Neural cell (in vitro differentiated cells): ENCODE measurements at regions not wholly inside any gene's neighbourhood (a gene's known extent, or its start where the extent isn't known, plus 50 kb on each side); places are given as distances from the start of the nearest gene placed in this dataset.

ENCODE experiments used
- H2AFZ ChIP-seq: fragments of 200-600, 300-800 bp; sonication (generic), shearing (Covaris generic); 2 replicates; pipeline ENCODE4 v1.6.0; 2014; ENCODE audit warnings: low read depth, mild to moderate bottlenecking, antibody characterized with exemption, low read length, moderate library complexity
- H3F3A ChIP-seq: fragments of 200-600 bp; shearing (Covaris generic); 2 replicates; pipeline ENCODE4 v1.6.1; 2016; ENCODE audit warnings: mild to moderate bottlenecking, moderate library complexity, mixed read lengths, antibody characterized with exemption, low read length; ENCODE audit not compliant: insufficient read depth, poor library complexity, severe bottlenecking
- H3K27ac ChIP-seq: fragments of 200-600, 300-800 bp; sonication (generic), shearing (Covaris generic); 2 replicates; pipeline ENCODE4 v1.5.1; 2014; ENCODE audit warnings: mild to moderate bottlenecking, low read length, moderate library complexity
- H3K27me3 ChIP-seq: fragments of 300-800, 200-600 bp; sonication (generic), shearing (Covaris generic); 2 replicates; pipeline ENCODE4 v1.6.0; 2014; ENCODE audit warnings: mild to moderate bottlenecking, low read depth, low read length, moderate library complexity; ENCODE audit not compliant: insufficient read depth
- H3K36me3 ChIP-seq: fragments of 300-800, 200-600 bp; sonication (generic), shearing (Covaris generic); 2 replicates; pipeline ENCODE4 v1.5.1; 2014; ENCODE audit warnings: mild to moderate bottlenecking, antibody characterized with exemption, low read length, moderate library complexity; ENCODE audit not compliant: insufficient read depth
- H3K4me2 ChIP-seq: fragments of 300-800, 200-600 bp; sonication (generic), shearing (Covaris generic); 2 replicates; pipeline ENCODE4 v1.6.0; 2014; ENCODE audit warnings: mild to moderate bottlenecking, low read length
- H3K4me3 ChIP-seq: fragments of 300-800, 200-600 bp; sonication (generic), shearing (Covaris generic); 2 replicates; pipeline ENCODE4 v1.5.1; 2014; ENCODE audit warnings: mild to moderate bottlenecking, low read length, moderate library complexity
- H3K79me2 ChIP-seq: fragments of 200-600 bp; shearing (Covaris generic); replicated peaks from 2 replicates; pipeline ENCODE4 v1.6.0; 2014; ENCODE audit warnings: mild to moderate bottlenecking, low read length, moderate library complexity; ENCODE audit not compliant: insufficient read depth
- H3K9ac ChIP-seq: fragments of 300-800, 200-600 bp; sonication (generic), shearing (Covaris generic); 2 replicates; pipeline ENCODE4 v1.6.1; 2016; ENCODE audit warnings: mild to moderate bottlenecking, low read length, mixed read lengths
- H3K9me2 ChIP-seq: fragments of 200-600 bp; shearing (Covaris generic); 2 replicates; pipeline ENCODE4 v1.6.1; 2016; ENCODE audit warnings: mild to moderate bottlenecking, low read length, mixed read lengths; ENCODE audit not compliant: insufficient read depth
- H3K9me3 ChIP-seq: fragments of 200-600, 300-800 bp; sonication (generic), shearing (Covaris generic); 2 replicates; pipeline ENCODE4 v1.6.1; 2016; ENCODE audit warnings: mild to moderate bottlenecking, mixed run types, low read length, moderate library complexity, mixed read lengths
- H4K20me1 ChIP-seq: fragments of 200-600 bp; shearing (Covaris generic); 2 replicates; pipeline ENCODE4 v1.6.1; 2016; ENCODE audit warnings: mild to moderate bottlenecking, mixed run types; ENCODE audit not compliant: insufficient read depth
- EP300 ChIP-seq: fragments of 450-650 bp; conservative IDR thresholded peaks from 2 replicates; pipeline ENCODE4 v1.6.1; 2014; ENCODE audit warnings: antibody characterized with exemption, mild to moderate bottlenecking, moderate library complexity; ENCODE audit not compliant: poor library complexity, severe bottlenecking
- EZH2 ChIP-seq: fragments of 200-600, 300-800 bp; shearing (Covaris generic), sonication (generic); IDR thresholded peaks from 2 replicates; pipeline ENCODE4 v1.6.1; 2014; ENCODE audit warnings: antibody characterized with exemption, low read length, borderline replicate concordance, mild to moderate bottlenecking; ENCODE audit not compliant: insufficient read depth, poor library complexity, severe bottlenecking
- MXI1 ChIP-seq: fragments of 450-650 bp; conservative IDR thresholded peaks from 2 replicates; pipeline ENCODE4 v1.6.1; 2014; ENCODE audit warnings: antibody characterized with exemption, mild to moderate bottlenecking; ENCODE audit not compliant: poor library complexity, severe bottlenecking
- POLR2AphosphoS5 ChIP-seq: IDR thresholded peaks from 2 replicates; pipeline ENCODE4 v1.6.1; 2012
- RAD21 ChIP-seq: fragments of 450-650 bp; conservative IDR thresholded peaks from 2 replicates; pipeline ENCODE4 v1.6.1; 2014; ENCODE audit warnings: antibody characterized with exemption, mild to moderate bottlenecking, moderate library complexity
- SMC3 ChIP-seq: fragments of 450-650 bp; conservative IDR thresholded peaks from 2 replicates; pipeline ENCODE4 v1.6.1; 2014; ENCODE audit warnings: antibody characterized with exemption, mild to moderate bottlenecking, moderate library complexity; ENCODE audit not compliant: poor library complexity
- TAF1 ChIP-seq: IDR thresholded peaks from 2 replicates; pipeline ENCODE4 v1.6.1; 2012; ENCODE audit warnings: low read depth
- TF ChIP-seq, protein P1 (sequence below): IDR thresholded peaks from 2 replicates; pipeline ENCODE4 v1.6.1; 2012; ENCODE audit warnings: borderline replicate concordance
- TF ChIP-seq, protein P2 (sequence below): fragments of 450-650 bp; IDR thresholded peaks from 2 replicates; pipeline ENCODE4 v1.5.1; 2014; ENCODE audit warnings: antibody characterized with exemption, mild to moderate bottlenecking, moderate library complexity; ENCODE audit not compliant: poor library complexity, severe bottlenecking

DNA sequence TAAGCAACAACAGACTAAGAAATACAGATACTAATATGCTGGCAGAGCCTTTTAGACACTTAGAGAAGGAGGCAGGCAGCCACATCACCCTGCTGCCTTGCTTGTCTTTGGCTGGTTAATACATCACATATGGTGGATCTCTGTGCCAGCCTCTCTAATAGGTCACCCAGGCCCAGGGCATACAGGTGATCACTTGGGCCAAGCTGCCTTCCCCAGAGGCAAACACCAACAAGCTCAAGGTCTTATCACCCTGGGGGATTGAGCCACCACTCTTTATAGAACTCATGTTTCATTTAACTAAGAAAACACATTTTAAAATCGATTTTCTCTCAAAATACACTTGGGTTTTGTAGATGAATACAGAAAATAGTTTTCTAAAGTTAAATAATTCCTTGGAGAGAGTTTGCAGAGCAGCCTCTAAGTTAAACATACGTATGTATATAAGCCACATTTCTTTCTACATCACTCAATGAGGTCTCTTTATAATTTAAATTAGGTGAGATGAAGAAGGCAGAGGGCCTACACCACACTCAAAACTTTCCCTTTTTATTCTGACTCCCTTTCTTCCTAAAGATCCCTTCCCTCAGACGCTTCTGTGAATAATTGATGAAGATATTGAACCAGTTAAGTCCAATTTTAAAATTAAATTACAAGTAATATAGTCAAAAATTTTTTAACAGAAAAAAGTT lies 556.8 kb upstream of the GHITM start:
- H3F3A ChIP-seq = no peaks in the 10 kb centered on the region
- no peak overlapping the region for H3K4me2 ChIP-seq
- H3K79me2 ChIP-seq = no peaks in the 10 kb centered on the region
- no peaks in the 10 kb centered on the region for H3K9me3 ChIP-seq
- no peak overlapping the region for H3K9ac ChIP-seq
- no peak overlapping the region for H2AFZ ChIP-seq
- H3K4me3 ChIP-seq = no peak overlapping the region
- H3K27me3 ChIP-seq = no peaks in the 10 kb centered on the region
- no peaks in the 10 kb centered on the region for H4K20me1 ChIP-seq
- no peaks in the 10 kb centered on the region for H3K36me3 ChIP-seq
- no peaks in the 10 kb centered on the region for H3K9me2 ChIP-seq
- no peak overlapping the region for H3K27ac ChIP-seq
- no peak for TF ChIP-seq RAD21
- TF ChIP-seq POLR2AphosphoS5 = no peak
- no peak for TF ChIP-seq SMC3
- no peak for TF ChIP-seq TAF1
- TF ChIP-seq MXI1 = no peak
- no peak for TF ChIP-seq EZH2
- TF ChIP-seq, protein P1, sequence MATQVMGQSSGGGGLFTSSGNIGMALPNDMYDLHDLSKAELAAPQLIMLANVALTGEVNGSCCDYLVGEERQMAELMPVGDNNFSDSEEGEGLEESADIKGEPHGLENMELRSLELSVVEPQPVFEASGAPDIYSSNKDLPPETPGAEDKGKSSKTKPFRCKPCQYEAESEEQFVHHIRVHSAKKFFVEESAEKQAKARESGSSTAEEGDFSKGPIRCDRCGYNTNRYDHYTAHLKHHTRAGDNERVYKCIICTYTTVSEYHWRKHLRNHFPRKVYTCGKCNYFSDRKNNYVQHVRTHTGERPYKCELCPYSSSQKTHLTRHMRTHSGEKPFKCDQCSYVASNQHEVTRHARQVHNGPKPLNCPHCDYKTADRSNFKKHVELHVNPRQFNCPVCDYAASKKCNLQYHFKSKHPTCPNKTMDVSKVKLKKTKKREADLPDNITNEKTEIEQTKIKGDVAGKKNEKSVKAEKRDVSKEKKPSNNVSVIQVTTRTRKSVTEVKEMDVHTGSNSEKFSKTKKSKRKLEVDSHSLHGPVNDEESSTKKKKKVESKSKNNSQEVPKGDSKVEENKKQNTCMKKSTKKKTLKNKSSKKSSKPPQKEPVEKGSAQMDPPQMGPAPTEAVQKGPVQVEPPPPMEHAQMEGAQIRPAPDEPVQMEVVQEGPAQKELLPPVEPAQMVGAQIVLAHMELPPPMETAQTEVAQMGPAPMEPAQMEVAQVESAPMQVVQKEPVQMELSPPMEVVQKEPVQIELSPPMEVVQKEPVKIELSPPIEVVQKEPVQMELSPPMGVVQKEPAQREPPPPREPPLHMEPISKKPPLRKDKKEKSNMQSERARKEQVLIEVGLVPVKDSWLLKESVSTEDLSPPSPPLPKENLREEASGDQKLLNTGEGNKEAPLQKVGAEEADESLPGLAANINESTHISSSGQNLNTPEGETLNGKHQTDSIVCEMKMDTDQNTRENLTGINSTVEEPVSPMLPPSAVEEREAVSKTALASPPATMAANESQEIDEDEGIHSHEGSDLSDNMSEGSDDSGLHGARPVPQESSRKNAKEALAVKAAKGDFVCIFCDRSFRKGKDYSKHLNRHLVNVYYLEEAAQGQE = no peak
- TF ChIP-seq, protein P2, sequence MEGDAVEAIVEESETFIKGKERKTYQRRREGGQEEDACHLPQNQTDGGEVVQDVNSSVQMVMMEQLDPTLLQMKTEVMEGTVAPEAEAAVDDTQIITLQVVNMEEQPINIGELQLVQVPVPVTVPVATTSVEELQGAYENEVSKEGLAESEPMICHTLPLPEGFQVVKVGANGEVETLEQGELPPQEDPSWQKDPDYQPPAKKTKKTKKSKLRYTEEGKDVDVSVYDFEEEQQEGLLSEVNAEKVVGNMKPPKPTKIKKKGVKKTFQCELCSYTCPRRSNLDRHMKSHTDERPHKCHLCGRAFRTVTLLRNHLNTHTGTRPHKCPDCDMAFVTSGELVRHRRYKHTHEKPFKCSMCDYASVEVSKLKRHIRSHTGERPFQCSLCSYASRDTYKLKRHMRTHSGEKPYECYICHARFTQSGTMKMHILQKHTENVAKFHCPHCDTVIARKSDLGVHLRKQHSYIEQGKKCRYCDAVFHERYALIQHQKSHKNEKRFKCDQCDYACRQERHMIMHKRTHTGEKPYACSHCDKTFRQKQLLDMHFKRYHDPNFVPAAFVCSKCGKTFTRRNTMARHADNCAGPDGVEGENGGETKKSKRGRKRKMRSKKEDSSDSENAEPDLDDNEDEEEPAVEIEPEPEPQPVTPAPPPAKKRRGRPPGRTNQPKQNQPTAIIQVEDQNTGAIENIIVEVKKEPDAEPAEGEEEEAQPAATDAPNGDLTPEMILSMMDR = no peak

DNA sequence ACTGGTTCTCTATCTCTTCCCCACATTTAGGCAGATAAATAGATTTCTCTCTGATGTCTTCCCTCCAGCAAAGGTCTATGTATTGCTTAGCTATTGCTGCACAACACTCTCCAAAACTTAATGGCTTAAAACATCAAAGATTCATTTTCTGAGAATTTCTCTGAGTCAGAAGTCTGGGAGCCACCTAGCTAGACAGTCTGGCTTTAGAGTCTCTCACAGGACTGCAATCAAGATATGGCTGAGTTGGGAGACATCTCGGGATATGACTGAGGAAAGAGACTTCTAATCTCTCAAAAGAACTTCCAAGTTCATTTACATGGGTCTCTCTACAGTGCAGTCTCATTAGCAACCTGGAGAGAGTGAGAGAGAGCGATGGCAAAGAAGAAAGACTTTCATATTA lies 553.6 kb upstream of the GHITM start:
- no peak overlapping the region for H3K4me2 ChIP-seq
- H3K27me3 ChIP-seq = no peaks in the 10 kb centered on the region
- H4K20me1 ChIP-seq = no peaks in the 10 kb centered on the region
- TF ChIP-seq POLR2AphosphoS5 (no peak), MXI1 (no peak), TAF1 (no peak), EZH2 (no peak), RAD21 (no peak), SMC3 (no peak), EP300 (no peak)
- TF ChIP-seq, protein P1 = no peak
- TF ChIP-seq, protein P2 = no peak
- H3K4me3 ChIP-seq = no peak overlapping the region
- H3K9ac ChIP-seq = no peak overlapping the region
- no peaks in the 10 kb centered on the region for H3K79me2 ChIP-seq
- H3K9me2 ChIP-seq = no peaks in the 10 kb centered on the region
- H3K9me3 ChIP-seq = no peaks in the 10 kb centered on the region
- H2AFZ ChIP-seq = no peak overlapping the region
- no peaks in the 10 kb centered on the region for H3K36me3 ChIP-seq
- H3K27ac ChIP-seq = no peak overlapping the region
- H3F3A ChIP-seq = no peaks in the 10 kb centered on the region
